B cell (primary cell): ENCODE measurements at regions not wholly inside any gene's neighbourhood (a gene's known extent, or its start where the extent isn't known, plus 50 kb on each side); places are given as distances from the start of the nearest gene placed in this dataset.

Experiments used
- ATAC-seq: fragments of 200-7000 bp; cut with Tn5 transposase; one replicate; pipeline ENCODE4 v1.10.0; 2021; ENCODE audit warnings: low read depth, mild to moderate bottlenecking, moderate number of reproducible peaks, moderate library complexity
- CTCF ChIA-PET: fragments of 350-600 bp; sonication (Branson Sonifier 250); formaldehyde crosslinking; loops from one replicate; lab custom pipeline; 2021; ENCODE audit warnings: antibody characterized with exemption, inconsistent platforms; lab: Charles Lee
- POLR2A ChIA-PET: fragments of 350-600 bp; sonication (Branson Sonifier 250); formaldehyde crosslinking; loops from one replicate; lab custom pipeline; 2021; ENCODE audit warnings: antibody characterized with exemption; lab: Charles Lee
- DNase-seq: peaks from one replicate; pipeline ENCODE4 v3.0.0; 2013
- H2AFZ ChIP-seq: 2 replicates; pipeline ENCODE4 v1.6.1; 2012; ENCODE audit warnings: mild to moderate bottlenecking, low read depth, low read length; ENCODE audit not compliant: insufficient read depth, poor library complexity, severe bottlenecking
- H3K27ac ChIP-seq, 2 donors: 1 replicate in 1 of 2; 2 replicates in 1 of 2; pipeline ENCODE4 v1.5.1; 2012 to 2013; ENCODE audit warnings: low read length in 2 of 2, mild to moderate bottlenecking in 2 of 2, moderate library complexity in 1 of 2
- H3K27me3 ChIP-seq, 4 experiments: fragments of 200-600 bp in 1 of 4; sonication (generic) in 1 of 4; replicated peaks in 1 of 4; 1 replicate in 2 of 4; 2 replicates in 2 of 4; pipeline versions ENCODE4 v1.6.1 to v1.7.0; 2013 to 2016; ENCODE audit warnings: low read length in 3 of 4, mild to moderate bottlenecking in 2 of 4, mixed read lengths in 1 of 4, moderate library complexity in 1 of 4; ENCODE audit not compliant: insufficient read depth in 4 of 4, control insufficient read depth in 3 of 4; ENCODE audit errors: control extremely low read depth in 1 of 4
- H3K36me3 ChIP-seq, 2 experiments: replicated peaks in 1 of 2; 1 replicate in 1 of 2; 2 replicates in 1 of 2; pipeline versions ENCODE4 v1.6.1 to v1.7.1; 2013; ENCODE audit warnings: low read length in 1 of 2; ENCODE audit not compliant: insufficient read depth in 2 of 2, control insufficient read depth in 1 of 2; ENCODE audit errors: control extremely low read depth in 1 of 2, extremely low read depth in 1 of 2
- H3K4me1 ChIP-seq, 2 donors: fragments of 200-600 bp in 1 of 2; sonication (generic) in 1 of 2; 1 replicate in 1 of 2; 2 replicates in 1 of 2; pipeline versions ENCODE4 v1.5.1 to v1.6.1; 2013 to 2017; ENCODE audit warnings: low read length in 2 of 2; ENCODE audit not compliant: control insufficient read depth in 2 of 2, insufficient read depth in 2 of 2
- H3K4me2 ChIP-seq: replicated peaks from 2 replicates; pipeline ENCODE3; 2012; ENCODE audit warnings: mild to moderate bottlenecking, low read depth, low read length; ENCODE audit not compliant: poor library complexity, severe bottlenecking
- H3K4me3 ChIP-seq, 5 experiments: fragments of 200-600 bp in 1 of 5; sonication (generic) in 1 of 5; 1 replicate in 3 of 5; 2 replicates in 2 of 5; pipeline versions ENCODE4 v1.5.1 to v1.7.0; 2011 to 2016; ENCODE audit warnings: low read length in 4 of 5, mild to moderate bottlenecking in 4 of 5, low read depth in 2 of 5, control low read depth in 1 of 5, moderate library complexity in 1 of 5; ENCODE audit not compliant: insufficient read depth in 1 of 5; ENCODE audit errors: control extremely low read depth in 1 of 5, extremely low read depth in 1 of 5
- H3K79me2 ChIP-seq: fragments of 200-600 bp; sonication (generic); one replicate; pipeline ENCODE4 v1.6.0; 2016; ENCODE audit warnings: low read length; ENCODE audit not compliant: control insufficient read depth, insufficient read depth
- H3K9ac ChIP-seq: fragments of 200-600 bp; sonication (generic); 2 replicates; pipeline ENCODE4 v1.6.1; 2017; ENCODE audit warnings: mild to moderate bottlenecking, low read length, moderate library complexity
- H3K9me3 ChIP-seq, 3 donors: one replicate each; pipeline versions ENCODE4 v1.6.1 to v1.7.1; 2013; ENCODE audit warnings: low read length in 2 of 3; ENCODE audit not compliant: control insufficient read depth in 2 of 3, insufficient read depth in 1 of 3; ENCODE audit errors: control extremely low read depth in 1 of 3
- H4K20me1 ChIP-seq: 2 replicates; pipeline ENCODE4 v1.6.0; 2012; ENCODE audit warnings: mild to moderate bottlenecking, low read length; ENCODE audit not compliant: insufficient read depth, control insufficient read depth, poor library complexity, severe bottlenecking
- H3K27ac Mint-ChIP-seq: one replicate; pipeline ENCODE4 v1.8.0; 2021; ENCODE audit warnings: mixed read lengths
- H3K27me3 Mint-ChIP-seq: one replicate; pipeline ENCODE4 v1.8.0; 2021; ENCODE audit warnings: mixed read lengths
- H3K4me1 Mint-ChIP-seq: one replicate; pipeline ENCODE4 v1.8.0; 2021; ENCODE audit warnings: mixed read lengths
- H3K4me3 Mint-ChIP-seq: one replicate; pipeline ENCODE4 v1.8.0; 2021; ENCODE audit warnings: mixed read lengths
- H3K9me3 Mint-ChIP-seq: one replicate; pipeline ENCODE4 v1.8.0; 2022; ENCODE audit warnings: mixed read lengths; ENCODE audit not compliant: insufficient read depth
- EZH2 ChIP-seq: IDR thresholded peaks from 2 replicates; pipeline ENCODE4 v1.6.1; 2012; ENCODE audit warnings: borderline replicate concordance, low read depth, mild to moderate bottlenecking, moderate library complexity, low read length; ENCODE audit not compliant: insufficient read depth, poor library complexity, severe bottlenecking
- WGBS: methylation state at CpG from one replicate; pipeline ENCODE4 v1.1.5; 2013; ENCODE audit warnings: missing lambda C conversion rate; ENCODE audit not compliant: insufficient coverage; 5-methylcytosine and 5-hydroxymethylcytosine counted together
- intact Hi-C: fragments of 100-400 bp; cut with micrococcal nuclease; formaldehyde crosslinking; loops from one replicate; pipeline ENCODE4 v1.10.0; 2022
- TF ChIP-seq, protein P1 (sequence below): fragments of 200-600 bp; IDR thresholded peaks from one replicate; pipeline ENCODE4 v1.8.0; 2022; ENCODE audit warnings: antibody characterized with exemption, mild to moderate bottlenecking

- Histone ChIP-seq H3K4me1 (no peaks in the 10 kb centered on the region), H3K79me2 (no peaks in the 10 kb centered on the region), H3K27ac (no peak overlapping the region), H3K36me3 (no peaks in the 10 kb centered on the region), H3K4me2 (no peak overlapping the region), H2AFZ (no peak overlapping the region), H3K4me3 (no peak overlapping the region), H3K9me3 (no peaks in the 10 kb centered on the region), H3K9ac (no peak overlapping the region), H4K20me1 (no peaks in the 10 kb centered on the region), H3K27me3 (no peaks in the 10 kb centered on the region)
- H3K9me3 Mint-ChIP-seq = no peaks in the 10 kb centered on the region
- H3K4me3 Mint-ChIP-seq = no peak overlapping the region
- no peak for TF ChIP-seq EZH2
- TF ChIP-seq, protein P1, sequence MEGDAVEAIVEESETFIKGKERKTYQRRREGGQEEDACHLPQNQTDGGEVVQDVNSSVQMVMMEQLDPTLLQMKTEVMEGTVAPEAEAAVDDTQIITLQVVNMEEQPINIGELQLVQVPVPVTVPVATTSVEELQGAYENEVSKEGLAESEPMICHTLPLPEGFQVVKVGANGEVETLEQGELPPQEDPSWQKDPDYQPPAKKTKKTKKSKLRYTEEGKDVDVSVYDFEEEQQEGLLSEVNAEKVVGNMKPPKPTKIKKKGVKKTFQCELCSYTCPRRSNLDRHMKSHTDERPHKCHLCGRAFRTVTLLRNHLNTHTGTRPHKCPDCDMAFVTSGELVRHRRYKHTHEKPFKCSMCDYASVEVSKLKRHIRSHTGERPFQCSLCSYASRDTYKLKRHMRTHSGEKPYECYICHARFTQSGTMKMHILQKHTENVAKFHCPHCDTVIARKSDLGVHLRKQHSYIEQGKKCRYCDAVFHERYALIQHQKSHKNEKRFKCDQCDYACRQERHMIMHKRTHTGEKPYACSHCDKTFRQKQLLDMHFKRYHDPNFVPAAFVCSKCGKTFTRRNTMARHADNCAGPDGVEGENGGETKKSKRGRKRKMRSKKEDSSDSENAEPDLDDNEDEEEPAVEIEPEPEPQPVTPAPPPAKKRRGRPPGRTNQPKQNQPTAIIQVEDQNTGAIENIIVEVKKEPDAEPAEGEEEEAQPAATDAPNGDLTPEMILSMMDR = no peak
- ATAC-seq = no peak
- H3K27ac Mint-ChIP-seq = no peak overlapping the region
- no CpG with 5 or more reads among the region's 1 CpG for WGBS
- ChIA-PET CTCF (no interaction called here), POLR2A (no interaction called here)
- H3K27me3 Mint-ChIP-seq = peaks cover 12% of the 10 kb centered on the region
- no peak for DNase-seq
- H3K4me1 Mint-ChIP-seq = no peaks in the 10 kb centered on the region
- intact Hi-C loops = no loop called here
Measured at GRCh38 chr14:97210202-97210601, 413.0 kb downstream of the VRK1 start.

- ChIA-PET CTCF (no interaction called here), POLR2A (no interaction called here)
- Histone ChIP-seq H4K20me1 (no peaks in the 10 kb centered on the region), H3K9ac (no peak overlapping the region), H2AFZ (no peak overlapping the region), H3K27ac (no peak overlapping the region), H3K36me3 (no peaks in the 10 kb centered on the region), H3K27me3 (peaks cover 0 to 6% (median 0%) of the 10 kb centered on the region in 4 experiments), H3K79me2 (no peaks in the 10 kb centered on the region), H3K4me2 (no peak overlapping the region), H3K9me3 (no peaks in the 10 kb centered on the region), H3K4me3 (no peak overlapping the region), H3K4me1 (no peaks in the 10 kb centered on the region)
- H3K4me3 Mint-ChIP-seq = no peak overlapping the region
- peaks cover 20% of the 10 kb centered on the region for H3K27me3 Mint-ChIP-seq
- WGBS = no CpG with 5 or more reads among the region's 2 CpGs
- no peak overlapping the region for H3K27ac Mint-ChIP-seq
- intact Hi-C loops = no loop called here
- no peaks in the 10 kb centered on the region for H3K4me1 Mint-ChIP-seq
- DNase-seq (no peak), ATAC-seq (no peak)
- no peaks in the 10 kb centered on the region for H3K9me3 Mint-ChIP-seq
- TF ChIP-seq EZH2 = no peak
- TF ChIP-seq, protein P1 = no peak
Measured at GRCh38 chr14:97212399-97212798, 415.2 kb downstream of the VRK1 start.
